Uterus (tissue), 3 donors: ENCODE measurements at regions not wholly inside any gene's neighbourhood (a gene's known extent, or its start where the extent isn't known, plus 50 kb on each side); places are given as distances from the start of the nearest gene placed in this dataset.

Experiments used
- DNase-seq, 2 donors: peaks; one replicate each; pipeline ENCODE4 v3.0.0-alpha.2; 2019 to 2020
- H3K27ac ChIP-seq, 2 donors: fragments of 200-600 bp; sonication (generic); 1 replicate in 1 of 2; 2 replicates in 1 of 2; pipeline ENCODE4 v1.5.1; 2016 to 2018
- H3K27me3 ChIP-seq, 2 donors: fragments of 200-600 bp; sonication (generic); one replicate each; pipeline ENCODE4 v1.5.1; 2018 to 2019; ENCODE audit warnings: control low read depth in 1 of 2
- H3K36me3 ChIP-seq, 2 donors: fragments of 200-600 bp; sonication (generic); one replicate each; pipeline ENCODE4 v1.5.1; 2019; ENCODE audit warnings: control low read depth in 1 of 2
- H3K4me1 ChIP-seq, 2 donors: fragments of 200-600 bp; sonication (generic); one replicate each; pipeline ENCODE4 v1.5.1; 2018 to 2019; ENCODE audit warnings: control low read depth in 1 of 2
- H3K4me3 ChIP-seq, 2 donors: fragments of 200-600 bp; sonication (generic); 1 replicate in 1 of 2; 2 replicates in 1 of 2; pipeline ENCODE4 v1.5.1; 2018 to 2019; ENCODE audit warnings: mild to moderate bottlenecking in 1 of 2
- H3K9me3 ChIP-seq, 2 donors: fragments of 200-600 bp; sonication (generic); one replicate each; pipeline ENCODE4 v1.5.1; 2019; ENCODE audit warnings: control low read depth in 1 of 2
- CTCF ChIP-seq, 4 experiments: fragments of 200-600 bp in 2 of 4; fragments of 450-650 bp in 2 of 4; sonication (generic) in 2 of 4; IDR thresholded peaks; one replicate each; pipeline ENCODE4 v1.5.1; 2016 to 2019; ENCODE audit warnings: antibody characterized with exemption in 4 of 4, mild to moderate bottlenecking in 2 of 4, moderate library complexity in 1 of 4
- POLR2A ChIP-seq, 2 donors: fragments of 450-650 bp; IDR thresholded peaks; one replicate each; pipeline ENCODE4 v1.6.1; 2016; ENCODE audit warnings: antibody characterized with exemption in 2 of 2, mild to moderate bottlenecking in 1 of 2, moderate library complexity in 1 of 2
- intact Hi-C: fragments of 100-400 bp; cut with DNase I; formaldehyde crosslinking; loops from one replicate; pipeline ENCODE4 v1.15.1; 2023; ENCODE audit warnings: low total_unique reads
- donor health status: DM: yes; HTN: yes; CAD: no.

- Histone ChIP-seq H3K27me3 (no peaks in the 10 kb centered on the region), H3K4me3 (no peak overlapping the region), H3K36me3 (no peaks in the 10 kb centered on the region), H3K9me3 (no peaks in the 10 kb centered on the region), H3K27ac (no peak overlapping the region), H3K4me1 (no peaks in the 10 kb centered on the region)
- TF ChIP-seq CTCF (IDR thresholded peaks at IDR 0.05) (no peak), POLR2A (IDR thresholded peaks at IDR 0.05) (no peak)
- peak in 1 of 2 donors; percentile 16 for DNase-seq
- intact Hi-C loops: no loop called here
Measured at GRCh38 chr4:98728433-98728832, 70.0 kb upstream of the TSPAN5 start.

- intact Hi-C loops: no loop called here
Measured at GRCh38 chr4:98722000-98722399, 63.6 kb upstream of the TSPAN5 start.

DNA sequence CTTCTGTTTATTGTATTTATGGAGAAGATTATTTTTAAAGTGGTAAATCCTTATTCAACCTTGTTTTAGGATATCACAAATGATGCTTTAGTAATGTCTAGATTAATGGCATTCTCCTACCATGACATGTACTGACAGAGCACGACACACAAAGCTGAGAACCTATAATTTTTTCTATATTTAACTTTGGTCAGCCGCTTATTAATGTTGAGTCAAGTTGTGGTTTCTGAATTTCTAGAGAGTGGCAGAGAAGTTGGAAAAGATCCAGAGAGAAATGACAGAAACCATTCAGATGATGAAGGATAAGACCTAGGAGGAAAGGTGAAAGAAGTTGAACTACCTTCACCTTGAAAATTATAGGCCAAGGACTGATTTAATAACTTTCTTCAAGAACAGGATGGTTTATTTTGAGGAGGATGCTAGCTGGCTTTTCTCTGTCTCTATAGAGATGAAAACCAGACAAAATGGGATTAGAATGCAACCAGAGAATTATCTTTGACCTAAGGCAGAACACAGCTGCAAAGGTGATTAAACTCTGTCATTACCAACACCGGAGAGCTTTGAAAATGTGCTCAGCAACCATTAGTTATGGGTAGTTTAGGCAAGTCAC is 62.6 kb upstream of the TSPAN5 start:
- Histone ChIP-seq H3K4me3 (no peak overlapping the region), H3K9me3 (no peaks in the 10 kb centered on the region), H3K27ac (no peak overlapping the region), H3K36me3 (no peaks in the 10 kb centered on the region), H3K4me1 (no peaks in the 10 kb centered on the region), H3K27me3 (no peaks in the 10 kb centered on the region)
- intact Hi-C loops: no loop called here
- TF ChIP-seq POLR2A (IDR thresholded peaks at IDR 0.05) (no peak), CTCF (IDR thresholded peaks at IDR 0.05) (no peak)
- no peak for DNase-seq

More at GRCh38 chr4:98722000-98722399, 63.6 kb upstream of the TSPAN5 start:
- no peak for DNase-seq
- no peaks in the 10 kb centered on the region for H3K4me1 ChIP-seq
- H3K27ac ChIP-seq: no peak overlapping the region
- H3K36me3 ChIP-seq: no peaks in the 10 kb centered on the region
- H3K27me3 ChIP-seq: no peaks in the 10 kb centered on the region
- no peak for TF ChIP-seq CTCF (IDR thresholded peaks at IDR 0.05)
- no peak for TF ChIP-seq POLR2A (IDR thresholded peaks at IDR 0.05)
- H3K9me3 ChIP-seq: no peaks in the 10 kb centered on the region
- H3K4me3 ChIP-seq: no peak overlapping the region

DNA sequence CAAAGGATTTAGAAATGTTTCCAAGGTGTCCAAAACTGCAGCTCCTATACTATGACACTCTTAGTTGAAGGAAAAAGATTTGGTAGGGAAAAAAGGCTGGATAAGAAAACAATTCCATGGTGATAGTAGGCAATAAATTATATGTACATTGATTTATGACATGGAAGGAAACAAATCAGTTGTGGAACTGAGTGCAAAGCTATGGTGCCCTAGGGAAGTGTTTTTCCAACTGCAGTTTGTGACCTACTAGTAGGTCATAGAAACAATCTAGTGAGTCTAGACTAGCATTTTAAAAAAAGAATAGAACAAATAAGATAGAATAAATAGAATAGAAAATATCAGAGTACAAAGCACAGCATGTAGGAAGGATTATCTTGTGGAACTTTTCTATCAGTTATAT is 58.4 kb upstream of the TSPAN5 start:
- intact Hi-C loops: no loop called here
- Histone ChIP-seq H3K36me3 (no peaks in the 10 kb centered on the region), H3K4me3 (no peak overlapping the region), H3K9me3 (no peaks in the 10 kb centered on the region), H3K27me3 (no peaks in the 10 kb centered on the region), H3K27ac (no peak overlapping the region), H3K4me1 (no peaks in the 10 kb centered on the region)
- TF ChIP-seq POLR2A (IDR thresholded peaks at IDR 0.05) (no peak), CTCF (IDR thresholded peaks at IDR 0.05) (no peak)
- DNase-seq: no peak

GRCh38 chr4:98712607-98713006 is 54.2 kb upstream of the TSPAN5 start:
- no peak overlapping the region for H3K4me3 ChIP-seq
- TF ChIP-seq POLR2A (IDR thresholded peaks at IDR 0.05) (no peak), CTCF (IDR thresholded peaks at IDR 0.05) (no peak)
- H3K36me3 ChIP-seq: no peaks in the 10 kb centered on the region
- no peaks in the 10 kb centered on the region for H3K9me3 ChIP-seq
- DNase-seq: no peak
- intact Hi-C loops: no loop called here
- no peak overlapping the region for H3K27ac ChIP-seq
- no peaks in the 10 kb centered on the region for H3K27me3 ChIP-seq
- no peaks in the 10 kb centered on the region for H3K4me1 ChIP-seq
